H9 (cell line): ENCODE measurements at regions not wholly inside any gene's neighbourhood (a gene's known extent, or its start where the extent isn't known, plus 50 kb on each side); places are given as distances from the start of the nearest gene placed in this dataset.

Experiments
- DNase-seq: peaks from one replicate; pipeline ENCODE4 v3.0.0-alpha.2; 2017
- H2AFZ ChIP-seq: one replicate; pipeline ENCODE4 v1.6.1; 2013; ENCODE audit warnings: mild to moderate bottlenecking, low read length, control low read depth, moderate library complexity
- H2AK5ac ChIP-seq: 2 replicates; pipeline ENCODE4 v1.6.1; 2013; ENCODE audit warnings: low read length, control low read depth, mixed read lengths; ENCODE audit not compliant: insufficient read length
- H2BK120ac ChIP-seq: one replicate; pipeline ENCODE4 v1.6.1; 2013; ENCODE audit warnings: low read depth, mild to moderate bottlenecking, low read length, control low read depth, inconsistent platforms; ENCODE audit not compliant: poor library complexity, severe bottlenecking
- H2BK12ac ChIP-seq: 2 replicates; pipeline ENCODE4 v1.6.1; 2013; ENCODE audit warnings: low read length, control low read depth, mixed read lengths, low read depth; ENCODE audit not compliant: insufficient read length
- H2BK15ac ChIP-seq: 2 replicates; pipeline ENCODE4 v1.6.1; 2013; ENCODE audit warnings: low read depth, low read length, control low read depth
- H2BK20ac ChIP-seq: one replicate; pipeline ENCODE4 v1.6.1; 2013; ENCODE audit warnings: low read depth, mild to moderate bottlenecking, low read length, control low read depth, inconsistent platforms; ENCODE audit not compliant: poor library complexity, severe bottlenecking
- H2BK5ac ChIP-seq: 2 replicates; pipeline ENCODE4 v1.6.1; 2013; ENCODE audit warnings: low read length, control low read depth, mixed read lengths; ENCODE audit not compliant: insufficient read length
- H3K14ac ChIP-seq: 2 replicates; pipeline ENCODE4 v1.6.1; 2013; ENCODE audit warnings: low read length, control low read depth; ENCODE audit not compliant: insufficient read depth
- H3K18ac ChIP-seq: 2 replicates; pipeline ENCODE4 v1.6.1; 2013; ENCODE audit warnings: low read depth, mild to moderate bottlenecking, mixed read lengths, low read length, control low read depth; ENCODE audit not compliant: insufficient read length
- H3K23ac ChIP-seq: 2 replicates; pipeline ENCODE4 v1.6.1; 2013; ENCODE audit warnings: low read length, control low read depth, mixed read lengths, low read depth; ENCODE audit not compliant: insufficient read length
- H3K23me2 ChIP-seq: 2 replicates; pipeline ENCODE4 v1.6.1; 2013; ENCODE audit warnings: low read depth, mild to moderate bottlenecking, mixed read lengths, low read length, control low read depth; ENCODE audit not compliant: insufficient read length, poor library complexity, severe bottlenecking
- H3K27ac ChIP-seq: 2 replicates; pipeline ENCODE4 v1.5.1; 2013; ENCODE audit warnings: low read length, control low read depth, mixed read lengths, low read depth; ENCODE audit not compliant: insufficient read length
- H3K27me3 ChIP-seq: 2 replicates; pipeline ENCODE4 v1.6.1; 2013; ENCODE audit warnings: low read length, control low read depth, inconsistent platforms; ENCODE audit not compliant: insufficient read depth
- H3K4ac ChIP-seq: 2 replicates; pipeline ENCODE4 v1.6.1; 2013; ENCODE audit warnings: low read depth, mild to moderate bottlenecking, control low read depth, inconsistent platforms, low read length, moderate library complexity
- H3K4me1 ChIP-seq: 2 replicates; pipeline ENCODE4 v1.6.1; 2013; ENCODE audit warnings: low read length, control low read depth, inconsistent platforms; ENCODE audit not compliant: insufficient read depth
- H3K4me2 ChIP-seq: 2 replicates; pipeline ENCODE4 v1.6.1; 2013; ENCODE audit warnings: low read length, control low read depth, mixed read lengths; ENCODE audit not compliant: insufficient read length, insufficient read depth
- H3K56ac ChIP-seq: 2 replicates; pipeline ENCODE4 v1.6.1; 2013; ENCODE audit warnings: low read depth, mild to moderate bottlenecking, mixed read lengths, low read length, control low read depth; ENCODE audit not compliant: insufficient read length
- H3K79me1 ChIP-seq: 2 replicates; pipeline ENCODE4 v1.6.1; 2013; ENCODE audit warnings: low read depth, mild to moderate bottlenecking, moderate library complexity, low read length, control low read depth, inconsistent platforms; ENCODE audit not compliant: insufficient read depth, poor library complexity, severe bottlenecking
- H3K79me2 ChIP-seq: 2 replicates; pipeline ENCODE4 v1.6.1; 2013; ENCODE audit warnings: low read length, control low read depth, inconsistent platforms; ENCODE audit not compliant: insufficient read depth
- H3K9ac ChIP-seq: 2 replicates; pipeline ENCODE4 v1.6.1; 2013; ENCODE audit warnings: low read length, control low read depth, mixed read lengths; ENCODE audit not compliant: insufficient read length; ENCODE audit errors: extremely low read depth
- H3K9me3 ChIP-seq: one replicate; pipeline ENCODE4 v1.6.1; 2013; ENCODE audit warnings: low read depth, low read length, inconsistent platforms; ENCODE audit not compliant: control insufficient read depth
- H3T11ph ChIP-seq: one replicate; pipeline ENCODE4 v1.6.1; 2013; ENCODE audit warnings: mild to moderate bottlenecking, low read length, control low read depth, inconsistent platforms
- H4K20me1 ChIP-seq: one replicate; pipeline ENCODE4 v1.6.1; 2013; ENCODE audit not compliant: control insufficient read depth, insufficient read length, insufficient read depth
- H4K5ac ChIP-seq: 2 replicates; pipeline ENCODE4 v1.6.1; 2013; ENCODE audit warnings: low read depth, mild to moderate bottlenecking, mixed read lengths, low read length, control low read depth; ENCODE audit not compliant: insufficient read length
- H4K8ac ChIP-seq: replicated peaks from 2 replicates; pipeline ENCODE4 v1.6.1; 2013; ENCODE audit warnings: low read length, control low read depth, mixed read lengths, low read depth; ENCODE audit not compliant: insufficient read length
- H4K91ac ChIP-seq: 2 replicates; pipeline ENCODE4 v1.6.1; 2013; ENCODE audit warnings: low read depth, mild to moderate bottlenecking, moderate library complexity, mixed read lengths, low read length, control low read depth; ENCODE audit not compliant: insufficient read length
- H3K27ac Mint-ChIP-seq, 3 experiments: 2 replicates in 2 of 3; 3 replicates in 1 of 3; pipeline ENCODE4 v1.8.0; 2020 to 2021; ENCODE audit warnings: mixed read lengths in 3 of 3, mild to moderate bottlenecking in 1 of 3, moderate library complexity in 1 of 3
- H3K27me3 Mint-ChIP-seq: 2 replicates; pipeline ENCODE4 v1.8.0; 2021; ENCODE audit warnings: low read depth, mild to moderate bottlenecking, moderate library complexity, mixed read lengths
- H3K36me3 Mint-ChIP-seq, 3 experiments: 2 replicates in 2 of 3; 3 replicates in 1 of 3; pipeline ENCODE4 v1.8.0; 2020 to 2021; ENCODE audit warnings: low read depth in 3 of 3, mixed read lengths in 3 of 3; ENCODE audit not compliant: insufficient read depth in 1 of 3
- H3K4me1 Mint-ChIP-seq, 2 experiments: 2 replicates each; pipeline ENCODE4 v1.8.0; 2020; ENCODE audit warnings: mixed read lengths in 2 of 2
- H3K4me3 Mint-ChIP-seq, 2 experiments: 2 replicates in 1 of 2; 3 replicates in 1 of 2; pipeline ENCODE4 v1.8.0; 2020 to 2021; ENCODE audit warnings: mild to moderate bottlenecking in 2 of 2, mixed read lengths in 2 of 2, moderate library complexity in 1 of 2
- H3K9me3 Mint-ChIP-seq, 2 experiments: 2 replicates in 1 of 2; 3 replicates in 1 of 2; pipeline ENCODE4 v1.8.0; 2020; ENCODE audit warnings: mild to moderate bottlenecking in 2 of 2, mixed read lengths in 2 of 2, moderate library complexity in 1 of 2
- CTCF ChIP-seq: fragments of 200-600 bp; sonication (generic); conservative IDR thresholded peaks from 3 replicates; pipeline ENCODE4 v1.8.0; 2021; ENCODE audit warnings: antibody characterized with exemption, mild to moderate bottlenecking

GRCh38 chr4:11175374-11175773 is 253.3 kb downstream of the HS3ST1 start:
- Histone ChIP-seq H2BK5ac (no peak overlapping the region), H4K5ac (no peak overlapping the region), H4K20me1 (no peaks in the 10 kb centered on the region), H3K9ac (no peak overlapping the region), H3K79me1 (no peaks in the 10 kb centered on the region), H3K4me2 (no peak overlapping the region), H2AFZ (no peak overlapping the region), H2BK15ac (no peak overlapping the region), H3K4me1 (no peaks in the 10 kb centered on the region), H3K23ac (no peak overlapping the region), H2AK5ac (no peak overlapping the region), H3K56ac (no peak overlapping the region), H2BK12ac (no peak overlapping the region), H3K9me3 (no peaks in the 10 kb centered on the region), H3K27me3 (no peaks in the 10 kb centered on the region), H3K27ac (no peak overlapping the region), H3K23me2 (no peaks in the 10 kb centered on the region), H2BK20ac (no peak overlapping the region), H2BK120ac (no peak overlapping the region), H3K4ac (no peak overlapping the region), H3K79me2 (no peaks in the 10 kb centered on the region), H3K18ac (no peak overlapping the region), H4K8ac (no peak overlapping the region), H4K91ac (no peak overlapping the region), H3K14ac (no peak overlapping the region), H3T11ph (no peak overlapping the region)
- H3K36me3 Mint-ChIP-seq: no peaks in the 10 kb centered on the region
- no peak for DNase-seq
- no peaks in the 10 kb centered on the region for H3K4me1 Mint-ChIP-seq
- H3K4me3 Mint-ChIP-seq: no peak overlapping the region
- no peaks in the 10 kb centered on the region for H3K27me3 Mint-ChIP-seq
- no peaks in the 10 kb centered on the region for H3K9me3 Mint-ChIP-seq
- no peak overlapping the region for H3K27ac Mint-ChIP-seq
- no peak for TF ChIP-seq CTCF
